GM18499 (cell line): ENCODE measurements at regions not wholly inside any gene's neighbourhood (a gene's known extent, or its start where the extent isn't known, plus 50 kb on each side); places are given as distances from the start of the nearest gene placed in this dataset.

ENCODE experiments used
- ATAC-seq: cut with Tn5 transposase; IDR thresholded peaks from one replicate; pipeline ENCODE4 v1.9.1; 2021; ENCODE audit warnings: moderate number of reproducible peaks; ENCODE audit not compliant: insufficient read depth, unreplicated experiment

DNA sequence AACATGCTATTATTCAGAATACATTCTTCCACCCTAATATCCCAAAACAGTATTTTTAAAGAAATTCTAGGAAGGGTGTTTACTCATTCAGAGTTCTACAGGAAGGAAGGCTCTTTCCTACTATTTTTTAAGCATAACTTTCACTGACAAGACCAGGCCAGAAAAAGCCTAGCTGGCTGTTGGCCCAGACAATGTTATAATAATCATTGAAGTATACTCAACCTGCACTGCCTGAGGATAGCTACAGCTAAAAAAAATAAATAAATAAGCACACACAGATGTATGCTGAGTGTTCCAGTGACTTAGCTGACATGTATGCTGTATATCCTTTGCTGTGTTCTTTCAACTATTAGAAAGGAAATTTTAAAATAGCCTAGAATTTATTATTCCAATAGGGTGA is 145.8 kb upstream of the SPRY1 start:
- ATAC-seq: no peak

DNA sequence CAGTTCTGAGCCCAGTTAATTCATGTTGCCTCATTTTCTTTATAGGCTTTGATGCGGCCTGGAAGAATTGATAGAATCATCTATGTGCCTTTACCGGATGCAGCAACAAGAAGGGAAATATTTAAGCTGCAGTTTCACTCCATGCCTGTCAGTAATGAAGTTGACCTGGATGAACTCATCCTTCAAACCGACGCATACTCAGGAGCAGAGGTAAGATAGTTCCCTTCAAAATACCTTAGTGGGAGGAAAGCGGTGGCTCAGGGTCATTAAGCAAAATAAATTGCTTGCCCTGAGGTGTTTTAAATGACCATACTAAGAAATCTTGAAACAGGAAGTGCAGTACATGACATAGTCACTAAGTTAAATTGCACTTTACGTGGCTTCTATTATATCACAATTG is 140.6 kb upstream of the SPRY1 start:
- ATAC-seq: no peak

DNA sequence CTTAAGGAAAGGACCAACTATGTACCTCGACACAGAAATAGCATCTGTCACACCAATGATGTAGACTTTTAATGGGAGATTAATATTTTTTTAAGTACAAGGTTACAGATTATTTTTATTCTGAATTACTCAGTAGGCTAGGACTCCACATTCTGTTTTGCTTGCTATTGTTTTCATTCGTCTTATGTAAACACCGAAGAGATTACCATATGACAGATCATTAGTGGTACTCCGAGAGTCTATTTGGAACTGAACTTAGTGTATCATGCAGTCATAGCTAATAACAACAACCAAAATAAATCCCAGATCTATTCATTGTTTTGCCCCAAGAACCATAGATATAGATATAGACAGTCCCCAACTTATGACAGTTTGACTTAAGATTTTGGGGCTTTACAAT is 139.7 kb upstream of the SPRY1 start:
- no peak for ATAC-seq

DNA sequence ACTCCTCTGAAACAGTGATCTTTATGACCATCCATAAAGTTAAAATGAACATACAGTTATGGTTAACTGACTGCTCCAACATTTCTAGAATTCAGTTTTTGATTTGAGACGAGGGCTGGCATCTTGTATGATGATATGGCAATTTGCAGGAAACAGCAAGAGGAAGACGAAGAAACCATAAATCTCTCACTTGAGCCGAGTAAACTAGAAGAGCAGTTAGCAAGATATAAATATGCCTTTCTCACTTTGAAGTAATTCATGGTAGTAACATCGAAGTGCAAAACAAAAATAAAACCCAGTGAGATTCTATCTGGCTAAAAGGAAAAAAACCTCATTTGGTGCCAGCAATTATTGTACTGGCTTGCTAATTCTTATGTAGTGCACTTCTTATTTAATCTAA is 139.0 kb upstream of the SPRY1 start:
- no peak for ATAC-seq

DNA sequence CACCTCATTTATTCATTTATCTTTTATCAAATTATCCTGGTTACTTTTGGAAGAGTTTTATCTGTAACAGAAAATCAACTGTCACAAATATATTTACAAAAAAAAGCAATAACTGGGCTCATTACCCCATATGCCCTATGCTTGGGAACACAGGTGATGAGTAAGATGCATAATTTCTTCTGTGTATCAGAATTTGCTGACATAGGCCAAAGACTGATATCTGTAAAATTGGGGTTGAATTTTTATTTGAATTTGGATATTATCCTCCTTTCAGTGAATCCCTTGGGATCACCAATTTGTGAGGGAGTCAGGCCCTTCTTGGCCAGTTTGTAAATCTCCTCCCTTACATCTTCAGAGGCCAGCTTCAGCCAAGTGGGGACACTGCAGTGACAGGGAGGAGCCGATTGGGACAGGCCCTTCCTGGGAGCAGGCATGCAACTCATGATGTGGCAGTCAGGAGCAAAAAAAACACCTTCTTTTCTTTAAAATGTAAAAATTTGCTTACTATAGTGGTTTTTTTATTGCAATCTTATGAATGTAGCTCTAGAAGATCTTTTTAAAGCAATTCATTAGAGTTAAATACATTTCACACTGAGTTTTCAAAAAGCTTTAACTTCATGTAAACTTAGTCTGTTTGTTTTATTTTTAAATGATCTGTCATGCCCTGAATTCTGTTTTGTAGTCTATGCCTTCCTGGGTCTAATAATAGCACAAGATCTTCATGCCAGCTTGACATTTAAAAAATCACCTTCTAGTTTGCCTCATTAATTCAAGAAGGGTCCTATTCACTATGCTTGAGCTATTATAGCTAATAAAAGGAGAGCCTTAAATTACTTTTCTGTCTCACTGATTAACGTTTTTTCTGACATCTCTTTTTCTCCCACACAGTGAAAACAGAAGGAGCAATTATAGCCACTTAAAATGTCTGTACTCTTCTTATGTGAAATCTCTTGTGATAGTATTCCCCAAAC is 136.6 kb upstream of the SPRY1 start:
- no peak for ATAC-seq

DNA sequence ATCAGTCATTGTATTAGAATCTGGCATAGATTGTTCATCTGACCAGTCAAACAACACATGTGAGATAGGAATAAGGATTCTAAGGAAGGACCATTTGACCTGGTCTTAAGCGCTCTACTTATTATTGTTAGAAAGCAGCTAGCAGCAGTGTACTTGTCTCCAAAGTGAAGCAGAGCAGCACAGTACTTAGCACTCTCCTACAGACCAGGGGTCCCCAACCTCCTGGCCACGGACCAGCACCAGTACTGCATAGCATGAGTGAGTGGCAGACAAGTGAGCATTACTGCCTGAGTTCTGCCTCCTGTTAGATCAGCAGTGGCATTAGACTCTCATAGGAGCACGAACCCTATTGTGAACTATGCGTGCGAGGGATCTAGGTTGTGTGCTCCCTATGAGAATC is 135.9 kb upstream of the SPRY1 start:
- no peak for ATAC-seq

DNA sequence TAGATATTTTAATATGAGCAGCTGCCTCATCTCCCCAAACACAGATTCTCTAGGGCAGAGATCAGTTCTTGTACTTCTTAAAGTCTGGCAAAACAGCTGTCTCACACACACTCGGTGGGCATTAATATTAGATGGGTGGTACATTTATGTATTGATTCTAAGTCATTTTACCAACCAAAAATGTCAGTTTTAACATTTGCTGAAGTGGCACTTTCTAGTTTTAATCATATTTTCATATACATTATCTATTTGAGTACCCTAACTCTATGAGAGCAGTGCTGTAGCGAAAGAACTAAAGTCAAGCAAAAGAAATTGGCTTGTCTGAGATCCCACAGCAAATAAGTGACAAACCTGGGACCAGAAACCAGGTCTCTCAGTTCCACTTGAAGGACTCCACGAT is 134.5 kb upstream of the SPRY1 start:
- ATAC-seq: no peak

DNA sequence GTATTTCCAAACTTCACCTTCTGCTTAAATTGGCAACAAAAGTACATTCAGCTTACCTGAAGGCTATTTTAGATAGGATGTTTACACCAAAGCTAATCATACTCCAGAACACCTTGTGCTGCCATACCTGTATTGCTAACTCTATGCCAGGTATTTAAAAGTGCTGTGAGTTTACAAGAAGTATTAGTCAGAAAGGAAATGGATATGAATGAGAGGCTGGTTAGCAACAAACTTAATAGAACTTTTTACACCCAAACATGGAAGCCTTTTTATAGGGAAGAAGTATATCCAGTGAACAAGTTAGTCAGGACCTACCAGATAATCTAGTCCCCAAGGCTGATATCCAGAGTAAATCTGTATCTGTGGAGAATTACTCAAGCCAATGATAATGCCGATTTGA is 131.2 kb upstream of the SPRY1 start:
- ATAC-seq: no peak

DNA sequence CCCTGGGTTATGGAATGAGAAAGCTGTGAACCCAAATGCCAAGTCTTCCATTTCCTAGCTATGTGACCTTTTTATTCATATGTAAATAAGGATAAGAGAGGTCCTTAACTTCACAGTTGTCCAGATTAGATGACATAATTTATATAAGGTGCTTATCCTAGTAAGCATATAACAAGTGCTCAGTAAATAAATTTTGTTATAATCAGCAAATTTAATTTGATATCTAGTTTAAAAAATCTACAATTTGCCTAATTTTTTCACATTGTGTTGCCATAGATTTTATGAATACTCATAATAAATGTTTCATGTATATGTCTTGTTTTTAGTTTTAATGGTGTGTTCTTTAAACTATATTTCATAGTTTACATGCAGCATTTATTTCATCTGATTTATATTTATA is 130.4 kb upstream of the SPRY1 start:
- no peak for ATAC-seq

DNA sequence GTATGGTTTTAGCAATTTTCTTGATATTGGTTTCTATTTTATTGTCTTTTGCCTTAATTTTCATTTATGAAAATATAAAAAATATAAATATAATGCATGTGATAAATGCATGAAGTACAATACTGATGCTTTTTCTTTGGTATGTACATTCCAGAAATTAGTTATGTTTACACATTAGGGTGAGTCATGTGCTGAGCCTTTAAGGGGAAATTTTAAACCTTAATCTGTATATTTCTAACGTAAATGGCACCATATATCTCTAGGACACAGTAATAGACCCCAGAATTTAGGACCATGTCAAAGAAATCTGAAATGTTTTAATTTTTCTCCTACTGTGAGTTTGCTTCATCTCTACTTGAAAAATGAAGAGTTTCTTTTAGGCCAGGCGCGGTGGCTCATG is 117.8 kb upstream of the SPRY1 start:
- ATAC-seq: no peak

DNA sequence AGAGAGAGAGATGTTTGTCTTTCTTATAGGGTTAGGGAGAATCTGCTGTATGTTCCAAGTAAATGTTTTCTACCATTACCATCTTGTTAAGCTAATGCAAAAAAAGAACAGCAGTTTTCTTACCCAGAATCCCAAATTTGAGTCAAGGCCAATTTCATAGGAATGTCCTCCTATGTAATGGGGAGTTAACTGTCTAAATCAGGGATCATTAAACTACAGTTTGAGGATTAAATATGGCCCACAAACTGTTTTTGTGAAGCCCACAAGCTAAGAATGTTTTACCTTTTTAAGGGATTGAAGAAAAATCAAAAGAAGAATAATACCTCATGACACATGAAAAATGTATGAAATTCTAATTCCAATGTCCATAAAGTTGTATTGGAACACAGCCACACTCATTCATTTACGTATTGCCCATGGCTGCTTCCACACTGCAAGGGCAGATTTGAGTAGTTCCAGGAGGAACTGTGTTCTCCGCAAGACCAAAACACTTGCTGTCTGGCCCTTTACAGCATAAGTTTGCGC is 113.2 kb upstream of the SPRY1 start:
- ATAC-seq: no peak

DNA sequence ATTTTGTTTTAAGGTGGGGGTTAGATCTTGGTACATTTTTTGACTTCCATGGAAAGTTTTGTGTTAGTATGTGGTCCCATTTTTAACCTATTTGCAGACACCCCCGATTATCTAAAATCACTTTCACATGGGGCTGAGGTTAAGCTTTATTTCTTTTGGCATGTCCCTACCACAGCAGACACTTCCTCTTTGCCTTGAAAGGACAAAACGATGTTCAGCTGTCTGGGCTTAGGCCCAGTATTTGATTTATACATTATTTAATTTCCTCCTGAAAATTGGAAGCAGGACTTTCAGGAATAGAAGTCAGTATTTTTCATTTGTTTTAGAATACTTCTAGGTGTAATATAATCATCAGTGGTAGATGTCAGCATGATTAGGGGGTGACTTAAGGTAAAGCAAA is 112.4 kb upstream of the SPRY1 start:
- no peak for ATAC-seq

DNA sequence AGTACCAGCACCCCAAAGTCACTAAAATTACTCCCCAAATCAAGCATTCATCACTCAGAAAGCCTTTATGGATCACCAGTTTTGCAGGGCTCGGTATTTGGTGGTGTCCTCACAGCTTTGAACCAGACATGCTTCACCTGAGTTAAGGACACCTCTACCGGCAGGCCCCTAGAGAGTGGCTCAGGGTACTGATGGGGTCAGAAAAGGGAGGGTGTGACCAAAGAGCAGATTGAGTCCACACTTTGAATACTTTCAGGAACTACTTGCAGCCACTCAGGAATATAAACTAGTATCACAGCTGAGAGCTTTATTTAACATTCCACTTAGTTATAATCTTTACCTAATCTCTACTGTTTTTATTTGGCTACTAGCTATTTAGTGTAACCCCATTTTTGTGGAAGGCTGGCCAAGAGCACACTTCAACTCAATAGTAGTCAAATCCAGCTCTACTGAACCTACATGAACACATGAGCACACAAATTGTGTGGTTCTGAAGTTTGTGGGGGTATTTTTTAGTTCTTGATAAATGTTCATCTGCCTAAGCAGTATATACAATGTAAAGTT is 109.6 kb upstream of the SPRY1 start:
- no peak for ATAC-seq

DNA sequence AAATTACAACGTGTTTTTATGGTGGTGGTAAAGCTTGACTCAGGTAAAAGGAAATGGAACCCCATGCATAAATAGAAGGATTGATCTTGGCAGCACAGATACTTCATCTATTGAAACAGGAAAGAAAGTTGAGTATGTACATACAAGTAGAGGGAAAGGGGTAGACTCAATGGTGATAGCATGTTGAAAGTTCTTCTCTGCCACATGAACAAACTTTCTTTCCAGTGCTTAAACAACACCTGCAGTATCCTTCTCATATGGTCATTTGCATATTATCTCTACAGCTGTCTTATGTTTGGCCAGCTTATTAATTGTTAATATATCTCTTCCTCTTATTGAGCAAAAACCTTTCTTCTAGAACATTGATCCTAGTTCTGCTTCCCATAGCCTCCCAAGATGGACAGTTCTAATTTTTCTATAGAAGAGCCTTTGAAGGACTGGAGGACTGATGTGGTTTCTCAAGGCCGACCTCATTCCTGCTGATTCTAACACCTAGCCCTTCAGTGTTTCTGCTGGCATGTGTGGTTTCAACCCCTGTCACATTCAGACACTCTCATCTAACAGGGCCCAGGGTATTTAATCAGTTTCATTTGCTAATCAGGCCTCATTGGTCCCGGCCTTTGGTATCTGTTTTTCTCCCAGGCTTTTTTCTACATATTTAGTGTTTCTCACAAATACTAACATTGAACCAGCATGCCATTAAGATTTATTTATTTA is 108.1 kb upstream of the SPRY1 start:
- no peak for ATAC-seq

DNA sequence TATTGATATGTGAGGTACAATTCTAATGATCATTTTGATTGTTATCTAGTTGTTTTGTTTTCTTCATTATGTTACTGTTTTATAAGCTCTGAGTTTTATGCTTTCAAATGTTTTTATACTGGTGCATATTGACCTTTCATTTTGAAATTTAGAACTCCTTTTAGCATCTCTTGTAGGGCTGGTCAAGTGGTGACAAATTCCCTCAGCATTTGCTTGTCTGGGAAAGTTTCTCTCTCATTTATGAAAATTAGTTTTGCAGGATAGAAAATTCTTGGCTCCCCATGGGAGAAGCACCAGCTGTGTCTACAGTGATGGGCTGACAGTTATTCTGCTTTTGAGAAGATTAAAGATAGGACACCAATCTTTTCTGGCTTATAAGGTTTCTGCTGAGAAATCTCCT is 105.3 kb upstream of the SPRY1 start:
- no peak for ATAC-seq

DNA sequence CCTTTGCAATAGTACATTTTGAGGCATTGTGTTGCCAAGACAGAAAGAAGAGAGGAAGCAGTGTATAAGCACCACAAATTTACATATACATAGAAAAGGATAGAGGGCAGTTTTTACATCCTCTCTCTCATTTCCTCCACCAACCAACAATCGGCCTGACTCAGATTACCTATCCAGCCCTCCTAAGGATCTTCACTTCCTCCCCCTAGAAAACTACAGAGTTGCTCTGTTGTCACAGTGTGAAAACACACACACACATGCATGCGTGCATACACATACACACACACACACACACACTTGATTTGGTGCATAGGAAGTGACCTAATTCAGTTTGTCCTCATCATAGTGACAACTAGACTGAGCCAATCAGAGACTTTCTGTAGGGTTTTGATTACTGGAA is 98.8 kb upstream of the SPRY1 start:
- no peak for ATAC-seq

DNA sequence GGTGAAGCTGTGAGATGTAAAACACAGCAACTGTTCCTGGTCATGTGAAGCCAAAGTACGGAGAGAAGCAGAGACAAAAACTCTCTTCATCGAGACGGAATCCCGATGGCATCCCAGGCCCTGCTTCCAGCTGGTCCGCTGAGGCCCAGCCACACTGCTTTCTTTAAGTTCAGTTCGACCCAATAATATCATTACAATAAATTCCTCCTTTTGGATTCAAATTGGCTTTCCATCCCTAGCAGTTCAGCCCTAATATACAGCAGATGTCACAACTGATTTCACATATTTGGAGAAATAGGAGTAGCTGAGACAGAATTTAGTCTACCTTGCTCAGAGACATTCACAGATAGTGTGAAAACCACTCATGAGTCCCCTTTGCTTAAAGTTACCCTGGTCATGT is 98.3 kb upstream of the SPRY1 start:
- ATAC-seq: no peak

DNA sequence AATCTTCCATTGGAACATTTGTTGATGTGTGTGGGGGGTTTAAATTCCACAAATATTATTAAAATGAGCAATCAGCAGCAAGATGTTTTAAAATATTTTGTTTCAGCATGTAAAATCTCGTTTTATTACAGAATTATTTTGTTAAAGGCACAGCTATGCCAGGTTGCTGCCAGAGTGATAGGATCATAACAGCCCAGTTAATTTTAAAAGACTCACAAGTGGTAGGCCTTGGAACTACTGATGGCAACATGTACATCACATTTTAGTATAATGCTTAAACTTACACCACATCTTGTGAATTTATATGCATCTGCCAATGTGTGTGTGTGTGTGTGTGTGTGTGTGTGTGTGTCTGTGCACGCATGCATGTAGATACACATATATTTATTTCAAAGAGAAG is 97.8 kb upstream of the SPRY1 start:
- ATAC-seq: no peak

DNA sequence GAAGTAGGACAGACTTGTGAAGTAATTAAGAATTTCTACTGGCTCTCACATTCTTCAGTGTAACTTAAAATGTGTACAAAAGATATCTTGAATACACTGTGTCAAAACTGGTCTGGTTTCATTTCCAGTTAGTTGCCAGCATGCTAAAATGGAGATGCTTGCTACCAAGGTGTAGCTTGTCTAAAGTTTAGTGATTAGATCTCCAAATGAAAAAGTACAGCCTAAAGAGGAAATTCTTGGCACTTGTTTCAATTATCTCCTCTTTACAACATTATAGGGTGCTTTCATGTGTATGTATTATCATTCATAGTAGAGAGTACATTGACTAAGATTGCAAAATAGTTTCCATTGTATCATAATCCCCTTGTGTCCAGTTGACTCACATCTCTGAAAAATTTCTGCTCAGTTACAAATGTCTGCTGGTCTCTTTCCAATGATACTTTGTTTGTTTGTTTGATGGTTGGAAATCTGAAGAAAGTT is 97.3 kb upstream of the SPRY1 start:
- ATAC-seq: no peak

DNA sequence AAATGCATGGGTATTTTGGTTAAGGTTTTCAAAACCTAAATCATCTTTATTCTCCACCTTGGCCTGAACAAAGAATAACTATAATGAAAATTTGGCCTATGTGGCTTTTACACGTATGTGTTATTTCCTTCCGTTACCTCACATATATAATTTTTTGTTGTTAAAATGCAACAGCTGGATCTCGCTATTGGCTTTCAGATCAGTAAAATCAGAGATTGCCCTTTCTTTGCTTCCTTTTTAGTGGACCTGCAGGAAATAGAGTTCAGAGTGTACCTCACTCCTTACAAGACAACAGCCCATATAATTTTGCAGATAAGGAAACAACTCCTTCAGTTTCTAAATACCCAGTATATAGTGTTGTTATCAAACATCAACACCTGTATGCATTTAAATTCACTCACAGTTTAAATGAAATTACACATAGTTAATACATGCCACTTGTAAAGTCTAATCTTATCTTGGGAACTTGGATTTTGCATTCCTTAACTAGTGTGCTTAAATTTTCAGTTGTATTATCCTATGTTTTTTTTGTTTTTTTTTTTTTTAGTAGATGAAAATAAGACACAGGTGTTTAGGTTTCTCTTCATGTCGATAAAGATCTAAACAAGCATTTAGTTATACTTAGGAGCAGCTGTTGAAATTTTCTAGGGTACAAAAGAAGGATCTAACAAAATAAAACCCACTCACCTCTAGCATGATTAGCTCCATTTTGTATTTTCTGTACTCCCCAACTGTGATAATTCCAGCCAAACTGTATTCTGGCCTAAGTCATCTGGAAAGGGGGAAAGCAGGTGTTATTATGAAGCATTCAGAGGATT is 96.2 kb upstream of the SPRY1 start:
- no peak for ATAC-seq
